ENCODE measurements at regions not wholly inside any gene's neighbourhood (a gene's known extent, or its start where the extent isn't known, plus 50 kb on each side); places are given as distances from the start of the nearest gene placed in this dataset.

DNA sequence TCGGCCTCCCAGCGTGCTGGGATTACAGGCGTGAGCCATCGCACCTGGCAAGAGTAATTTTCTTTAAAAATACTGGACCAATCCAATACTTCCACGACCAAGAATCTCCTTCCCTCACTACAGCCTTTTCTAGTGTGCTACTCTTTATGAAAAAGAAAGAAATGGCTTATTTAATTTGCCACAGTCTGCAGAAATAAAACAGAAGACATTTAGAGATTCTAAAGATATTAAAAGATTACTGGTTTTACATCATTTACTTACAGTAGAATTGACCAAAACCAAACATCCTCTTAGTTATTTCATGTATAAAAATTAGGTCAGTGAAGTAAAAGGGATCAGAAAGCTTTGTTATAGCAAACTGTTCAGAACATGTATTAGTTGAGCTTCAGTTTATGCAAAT, 679.6 kb downstream of the MAT2B start:
- Histone ChIP-seq H3K36me3 (no peaks in the 10 kb centered on the region), H3K27me3 (no peaks in the 10 kb centered on the region), H3K4me1 (no peaks in the 10 kb centered on the region), H3K27ac (no peak overlapping the region), H3K4me3 (no peak overlapping the region), H3K9me3 (no peaks in the 10 kb centered on the region)
- TF ChIP-seq POLR2A (IDR thresholded peaks at IDR 0.05): no peak
- TF ChIP-seq EP300 (IDR thresholded peaks at IDR 0.05; ENCODE audit: low read depth): no peak
- TF ChIP-seq POLR2AphosphoS5 (IDR thresholded peaks at IDR 0.05): no peak
- TF ChIP-seq, protein P1, sequence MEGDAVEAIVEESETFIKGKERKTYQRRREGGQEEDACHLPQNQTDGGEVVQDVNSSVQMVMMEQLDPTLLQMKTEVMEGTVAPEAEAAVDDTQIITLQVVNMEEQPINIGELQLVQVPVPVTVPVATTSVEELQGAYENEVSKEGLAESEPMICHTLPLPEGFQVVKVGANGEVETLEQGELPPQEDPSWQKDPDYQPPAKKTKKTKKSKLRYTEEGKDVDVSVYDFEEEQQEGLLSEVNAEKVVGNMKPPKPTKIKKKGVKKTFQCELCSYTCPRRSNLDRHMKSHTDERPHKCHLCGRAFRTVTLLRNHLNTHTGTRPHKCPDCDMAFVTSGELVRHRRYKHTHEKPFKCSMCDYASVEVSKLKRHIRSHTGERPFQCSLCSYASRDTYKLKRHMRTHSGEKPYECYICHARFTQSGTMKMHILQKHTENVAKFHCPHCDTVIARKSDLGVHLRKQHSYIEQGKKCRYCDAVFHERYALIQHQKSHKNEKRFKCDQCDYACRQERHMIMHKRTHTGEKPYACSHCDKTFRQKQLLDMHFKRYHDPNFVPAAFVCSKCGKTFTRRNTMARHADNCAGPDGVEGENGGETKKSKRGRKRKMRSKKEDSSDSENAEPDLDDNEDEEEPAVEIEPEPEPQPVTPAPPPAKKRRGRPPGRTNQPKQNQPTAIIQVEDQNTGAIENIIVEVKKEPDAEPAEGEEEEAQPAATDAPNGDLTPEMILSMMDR (IDR thresholded peaks at IDR 0.05): no peak
- in situ Hi-C loops (cut with MboI; ENCODE audit: low pct_ligation_motif_present in 1 of 4, low pct_unique_long_range_greater_than_20kb in 1 of 4, low sequenced_read_pairs in 3 of 4) (no loop called here), intact Hi-C loops (cut with DNase I; ENCODE audit: low total_unique reads) (no loop called here)
- WGBS, 2 donors (ENCODE audit: low coverage in 1 of 2): 70 to 82% methylated on average over 5 of the region's 5 CpGs
- DNase-seq: no peak

DNA sequence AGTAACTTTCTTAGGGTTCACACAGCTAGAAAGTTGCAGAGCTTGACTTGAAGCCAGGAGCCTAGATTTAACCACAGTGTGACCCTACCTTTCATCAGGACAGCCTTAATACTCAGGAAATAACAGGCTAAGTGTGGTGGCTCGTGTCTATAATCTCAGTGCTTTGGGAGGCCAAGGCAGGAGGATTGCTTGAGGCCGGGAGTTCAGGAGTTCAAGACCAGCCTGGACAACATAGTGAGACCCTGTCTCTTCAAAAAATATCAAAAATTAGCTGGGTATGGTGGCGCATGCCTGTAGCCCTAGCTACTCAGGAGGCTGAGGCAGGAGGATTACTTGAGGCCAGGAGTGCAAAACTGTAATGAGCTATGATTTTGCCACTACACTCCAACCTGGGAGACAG, 681.1 kb downstream of the MAT2B start:
- H3K9me3 ChIP-seq: no peaks in the 10 kb centered on the region
- H3K4me3 ChIP-seq: no peak overlapping the region
- H3K27ac ChIP-seq: no peak overlapping the region
- no peaks in the 10 kb centered on the region for H3K36me3 ChIP-seq
- no peak for TF ChIP-seq EP300 (IDR thresholded peaks at IDR 0.05; ENCODE audit: low read depth)
- TF ChIP-seq, protein P1 (IDR thresholded peaks at IDR 0.05): no peak
- intact Hi-C loops (cut with DNase I; ENCODE audit: low total_unique reads) (no loop called here), in situ Hi-C loops (cut with MboI; ENCODE audit: low pct_ligation_motif_present in 1 of 4, low pct_unique_long_range_greater_than_20kb in 1 of 4, low sequenced_read_pairs in 3 of 4) (no loop called here)
- 78 to 100% methylated on average over 1 to 3 of the region's 3 CpGs for WGBS, 2 donors (ENCODE audit: low coverage in 1 of 2)
- no peaks in the 10 kb centered on the region for H3K27me3 ChIP-seq
- DNase-seq: no peak
- peaks cover 0 to 7% (median 0%) of the 10 kb centered on the region in 4 donors for H3K4me1 ChIP-seq

DNA sequence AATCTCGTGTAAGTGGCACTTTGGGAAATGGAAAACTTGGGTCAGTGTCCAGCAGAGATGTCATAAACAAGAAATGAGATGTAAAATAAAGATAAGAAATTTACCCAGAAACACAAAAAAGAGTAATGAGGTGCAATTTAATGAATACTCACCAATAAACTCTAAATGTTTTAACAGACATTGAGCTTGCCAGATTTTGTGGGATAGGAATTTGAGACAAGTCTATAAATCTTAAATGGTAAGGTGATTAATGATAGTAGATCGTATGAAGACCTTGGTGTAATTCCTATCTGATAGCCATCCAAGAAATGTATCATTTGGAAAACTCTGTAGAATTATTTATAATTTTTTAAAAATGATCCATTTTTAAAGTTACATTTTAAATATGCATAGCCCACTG, 682.4 kb downstream of the MAT2B start:
- TF ChIP-seq, protein P1 (IDR thresholded peaks at IDR 0.05): no peak
- no peak for TF ChIP-seq POLR2AphosphoS5 (IDR thresholded peaks at IDR 0.05)
- no peak for TF ChIP-seq EP300 (IDR thresholded peaks at IDR 0.05; ENCODE audit: low read depth)
- TF ChIP-seq POLR2A (IDR thresholded peaks at IDR 0.05): no peak
- no peaks in the 10 kb centered on the region for H3K27me3 ChIP-seq
- intact Hi-C loops (cut with DNase I; ENCODE audit: low total_unique reads) (no loop called here), in situ Hi-C loops (cut with MboI; ENCODE audit: low pct_ligation_motif_present in 1 of 4, low pct_unique_long_range_greater_than_20kb in 1 of 4, low sequenced_read_pairs in 3 of 4) (no loop called here)
- H3K4me1 ChIP-seq: peaks cover 0 to 11% (median 0%) of the 10 kb centered on the region in 4 donors
- no peak overlapping the region for H3K27ac ChIP-seq
- no peak overlapping the region for H3K4me3 ChIP-seq
- 76 to 78% methylated on average over 2 of the region's 2 CpGs for WGBS, 2 donors (ENCODE audit: low coverage in 1 of 2)
- no peaks in the 10 kb centered on the region for H3K9me3 ChIP-seq
- H3K36me3 ChIP-seq: no peaks in the 10 kb centered on the region
- no peak for DNase-seq

DNA sequence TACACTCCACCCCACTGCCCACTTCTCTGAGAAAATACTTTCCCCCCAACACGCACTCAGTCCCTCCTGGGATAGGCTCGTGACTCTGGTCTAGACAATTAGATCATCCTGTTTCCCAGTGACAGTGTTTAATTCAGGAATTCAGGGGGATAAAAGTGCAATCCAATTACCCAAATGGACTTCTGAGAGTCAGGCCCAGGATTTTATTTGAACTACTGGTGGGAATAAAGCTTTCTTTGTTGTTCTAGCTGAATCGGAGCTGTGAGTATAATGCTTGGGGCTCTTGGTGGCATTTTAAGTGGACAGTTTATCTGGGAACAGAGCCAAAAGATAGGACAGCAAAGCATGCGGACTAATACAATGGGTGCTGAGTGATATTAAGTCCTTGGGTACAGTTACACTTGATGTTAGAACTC, 683.3 kb downstream of the MAT2B start:
- Histone ChIP-seq H3K36me3 (no peaks in the 10 kb centered on the region), H3K9me3 (no peaks in the 10 kb centered on the region), H3K4me1 (peaks cover 0 to 11% (median 0%) of the 10 kb centered on the region in 4 donors), H3K4me3 (no peak overlapping the region), H3K27me3 (no peaks in the 10 kb centered on the region), H3K27ac (no peak overlapping the region)
- DNase-seq: no peak
- in situ Hi-C loops (cut with MboI; ENCODE audit: low pct_ligation_motif_present in 1 of 4, low pct_unique_long_range_greater_than_20kb in 1 of 4, low sequenced_read_pairs in 3 of 4) (no loop called here), intact Hi-C loops (cut with DNase I; ENCODE audit: low total_unique reads) (no loop called here)
- WGBS, 2 donors (ENCODE audit: low coverage in 1 of 2): 62 to 71% methylated on average over 2 to 4 of the region's 4 CpGs
- TF ChIP-seq, protein P1 (IDR thresholded peaks at IDR 0.05): no peak

Measured in transverse colon (tissue), 4 donors.